AG04450 (cell line): ENCODE measurements at regions not wholly inside any gene's neighbourhood (a gene's known extent, or its start where the extent isn't known, plus 50 kb on each side); places are given as distances from the start of the nearest gene placed in this dataset.

Experiments used
- CTCF ChIA-PET: fragments of 300-600, 350-600 bp; formaldehyde crosslinking; extraction: SDS; loops from one replicate; lab custom pipeline; 2022; ENCODE audit warnings: antibody characterized with exemption, inconsistent platforms; lab: Charles Lee
- POLR2A ChIA-PET: fragments of 350-600 bp; formaldehyde crosslinking; extraction: SDS; loops from one replicate; lab custom pipeline; 2021; ENCODE audit warnings: antibody characterized with exemption, inconsistent platforms; lab: Yijun Ruan, JAX
- DNase-seq: peaks from one replicate; pipeline ENCODE4 v3.0.0-alpha.2; 2011; ENCODE audit warnings: low read depth, low spot score
- H3K27ac ChIP-seq: one replicate; pipeline ENCODE4 v1.5.1; 2012; ENCODE audit warnings: low read depth, low read length, control low read depth
- H3K27me3 ChIP-seq: one replicate; pipeline ENCODE4 v1.6.0; 2012; ENCODE audit warnings: low read length; ENCODE audit not compliant: control insufficient read depth, insufficient read depth
- H3K4me3 ChIP-seq: 2 replicates; pipeline ENCODE4 v1.5.1; 2011; ENCODE audit warnings: mild to moderate bottlenecking, low read depth, low read length, control low read depth
- H3K9me3 ChIP-seq: 2 replicates; pipeline ENCODE4 v1.5.1; 2012; ENCODE audit warnings: low read length; ENCODE audit not compliant: control insufficient read depth, insufficient read depth
- CTCF ChIP-seq: IDR thresholded peaks from 2 replicates; pipeline ENCODE4 v1.5.1; 2011; ENCODE audit warnings: low read depth, low read length, control low read depth, inconsistent platforms

GRCh38 chr12:92389466-92389865, 243.8 kb upstream of the BTG1 start:
- H3K27me3 ChIP-seq = peaks cover 2% of the 10 kb centered on the region
- ChIA-PET CTCF (no interaction called here), POLR2A (no interaction called here)
- DNase-seq = no peak
- H3K27ac ChIP-seq = no peak overlapping the region
- H3K4me3 ChIP-seq = no peak overlapping the region
- no peak for TF ChIP-seq CTCF
- peaks cover 7% of the 10 kb centered on the region; the same call in 1 of the 2 replicates for H3K9me3 ChIP-seq

- Histone ChIP-seq H3K27me3 (peaks cover 2% of the 10 kb centered on the region), H3K4me3 (no peak overlapping the region), H3K9me3 (no peaks in the 10 kb centered on the region), H3K27ac (no peak overlapping the region)
- CTCF ChIA-PET = no interaction called here
- no peak for DNase-seq
- POLR2A ChIA-PET = no interaction called here
- TF ChIP-seq CTCF = no peak
Observed at GRCh38 chr12:92385296-92385695, 239.7 kb upstream of the BTG1 start.

GRCh38 chr12:92384571-92384970, 238.9 kb upstream of the BTG1 start:
- Histone ChIP-seq H3K4me3 (no peak overlapping the region), H3K9me3 (no peaks in the 10 kb centered on the region), H3K27me3 (peaks cover 2% of the 10 kb centered on the region), H3K27ac (no peak overlapping the region)
- no peak for DNase-seq
- ChIA-PET CTCF (no interaction called here), POLR2A (no interaction called here)
- no peak for TF ChIP-seq CTCF

- ChIA-PET POLR2A (no interaction called here), CTCF (no interaction called here)
- no peak for TF ChIP-seq CTCF
- Histone ChIP-seq H3K27me3 (peaks cover 2% of the 10 kb centered on the region), H3K4me3 (no peak overlapping the region), H3K27ac (no peak overlapping the region), H3K9me3 (no peaks in the 10 kb centered on the region)
- no peak for DNase-seq
Observed at GRCh38 chr12:92382383-92382878, 236.8 kb upstream of the BTG1 start.

GRCh38 chr12:92381856-92382255, 236.2 kb upstream of the BTG1 start:
- peaks cover 2% of the 10 kb centered on the region for H3K27me3 ChIP-seq
- CTCF ChIA-PET = no interaction called here

More at GRCh38 chr12:92381856-92382255, 236.2 kb upstream of the BTG1 start:
- POLR2A ChIA-PET = no interaction called here
- Histone ChIP-seq H3K4me3 (no peak overlapping the region), H3K9me3 (no peaks in the 10 kb centered on the region), H3K27ac (no peak overlapping the region)
- no peak for TF ChIP-seq CTCF
- DNase-seq = no peak
